OCI-LY7 (cell line): ENCODE measurements at regions not wholly inside any gene's neighbourhood (a gene's known extent, or its start where the extent isn't known, plus 50 kb on each side); places are given as distances from the start of the nearest gene placed in this dataset.
A peak's percentile ranks its signal among the peaks of the same experiment; 100 is the strongest.
"Not testable (repeated sequence)": the region's sequence is repeated elsewhere in the genome, so short reads cannot be mapped to it uniquely, and the experiment has no call there.

Experiments
- BruUV-seq: library from RNA; stranded (reverse); fragments of 400-500 nt; replicated peaks from 2 replicates; lab custom pipeline; 2021; lab: Mats Ljungman, UMichigan
- CTCF ChIA-PET: fragments of 300-600 bp; sonication (Branson Sonifier 250); formaldehyde crosslinking; loops from one replicate; lab custom pipeline; 2022; ENCODE audit warnings: antibody characterized with exemption; ENCODE audit not compliant: unreplicated experiment; lab: Charles Lee
- POLR2A ChIA-PET: fragments of 300-600 bp; sonication (Branson Sonifier 250); formaldehyde crosslinking; loops from one replicate; lab custom pipeline; 2022; ENCODE audit warnings: antibody characterized with exemption; lab: Charles Lee
- DNase-seq: peaks from one replicate; pipeline ENCODE4 v3.0.0-alpha.2; 2015; ENCODE audit warnings: low spot score
- H2AFZ ChIP-seq: fragments of 200-600 bp; sonication (generic), shearing (Covaris generic); 2 replicates; pipeline ENCODE4 v1.6.1; 2014; ENCODE audit warnings: mild to moderate bottlenecking, antibody characterized with exemption, low read length, moderate library complexity
- H3K27ac ChIP-seq: fragments of 200-600 bp; sonication (generic); 2 replicates; pipeline ENCODE4 v1.5.1; 2014; ENCODE audit warnings: mixed run types, low read depth, mild to moderate bottlenecking, moderate library complexity, low read length, inconsistent platforms; ENCODE audit not compliant: poor library complexity, severe bottlenecking
- H3K36me3 ChIP-seq: fragments of 200-600 bp; sonication (generic); 2 replicates; pipeline ENCODE4 v1.6.1; 2014; ENCODE audit warnings: mild to moderate bottlenecking, antibody characterized with exemption, low read length, moderate library complexity, mixed read lengths; ENCODE audit not compliant: insufficient read depth
- H3K4me1 ChIP-seq: fragments of 200-600 bp; sonication (generic); 2 replicates; pipeline ENCODE4 v1.5.1; 2014; ENCODE audit warnings: mild to moderate bottlenecking, low read length; ENCODE audit not compliant: insufficient read depth, poor library complexity, severe bottlenecking
- H3K4me2 ChIP-seq: fragments of 200-600 bp; sonication (generic); 2 replicates; pipeline ENCODE4 v1.6.1; 2014; ENCODE audit warnings: mild to moderate bottlenecking, low read length
- H3K4me3 ChIP-seq: fragments of 200-600 bp; sonication (generic); 2 replicates; pipeline ENCODE4 v1.5.1; 2014; ENCODE audit warnings: mild to moderate bottlenecking, low read depth, low read length; ENCODE audit not compliant: poor library complexity, severe bottlenecking
- H3K79me2 ChIP-seq: fragments of 200-600 bp; sonication (generic); 2 replicates; pipeline ENCODE4 v1.6.1; 2016; ENCODE audit warnings: low read depth, mild to moderate bottlenecking, low read length, moderate library complexity, mixed read lengths; ENCODE audit not compliant: insufficient read depth
- H3K9me2 ChIP-seq: fragments of 200-600 bp; sonication (generic); 2 replicates; pipeline ENCODE4 v1.6.1; 2016; ENCODE audit warnings: mild to moderate bottlenecking, low read length, mixed read lengths; ENCODE audit not compliant: insufficient read depth
- H3K9me3 ChIP-seq: fragments of 200-600 bp; sonication (generic); 2 replicates; pipeline ENCODE4 v1.6.1; 2014; ENCODE audit warnings: mild to moderate bottlenecking, mixed run types, low read length, mixed read lengths
- H4K20me1 ChIP-seq: fragments of 200-600 bp; sonication (generic); 2 replicates; pipeline ENCODE4 v1.6.1; 2014; ENCODE audit warnings: mild to moderate bottlenecking, antibody characterized with exemption, low read length, moderate library complexity, mixed read lengths; ENCODE audit not compliant: insufficient read depth
- CTCF ChIP-seq: fragments of 200-600 bp; sonication (generic); conservative IDR thresholded peaks from 2 replicates; pipeline ENCODE4 v1.5.1; 2014; ENCODE audit warnings: mild to moderate bottlenecking, antibody characterized with exemption, low read length, moderate library complexity, mixed read lengths
- EZH2phosphoT487 ChIP-seq: fragments of 200-600 bp; sonication (generic); IDR thresholded peaks from 2 replicates; pipeline ENCODE4 v1.6.1; 2018; ENCODE audit warnings: low read depth, borderline replicate concordance, mild to moderate bottlenecking, mixed run types, antibody characterized with exemption, low read length, moderate library complexity, mixed read lengths
- intact Hi-C: fragments of 100-400 bp; cut with micrococcal nuclease; formaldehyde crosslinking; loops from one replicate; pipeline ENCODE4 v1.10.0; 2022; ENCODE audit not compliant: unreplicated experiment

- no TSS peak for BruUV-seq
- POLR2A ChIA-PET, result no interaction called here
- TF ChIP-seq CTCF, result no peak
- TF ChIP-seq EZH2phosphoT487, result no peak
- no peaks in the 10 kb centered on the region for H3K4me1 ChIP-seq
- H3K4me2 ChIP-seq, result no peak overlapping the region
- H3K27ac ChIP-seq, result no peak overlapping the region
- DNase-seq, result no peak
- intact Hi-C loops, result no loop called here
- no peaks in the 10 kb centered on the region for H3K9me2 ChIP-seq
- H3K79me2 ChIP-seq, result no peaks in the 10 kb centered on the region
- H2AFZ ChIP-seq, result no peak overlapping the region
- CTCF ChIA-PET, result no interaction called here
- H3K9me3 ChIP-seq, result no peaks in the 10 kb centered on the region
- H4K20me1 ChIP-seq, result no peaks in the 10 kb centered on the region
- H3K36me3 ChIP-seq, result no peaks in the 10 kb centered on the region
- H3K4me3 ChIP-seq, result no peak overlapping the region
Observed at GRCh38 chr7:142494021-142494420, 236.2 kb upstream of the PRSS58 start.

- no peak overlapping the region for H3K27ac ChIP-seq
- ChIA-PET CTCF (no interaction called here), POLR2A (no interaction called here)
- DNase-seq, result no peak
- BruUV-seq, result no TSS peak
- no peaks in the 10 kb centered on the region for H4K20me1 ChIP-seq
- H3K4me2 ChIP-seq, result no peak overlapping the region
- no peak overlapping the region for H3K4me3 ChIP-seq
- peaks cover 15% of the 10 kb centered on the region for H3K4me1 ChIP-seq
- no peaks in the 10 kb centered on the region for H3K79me2 ChIP-seq
- H3K36me3 ChIP-seq, result no peaks in the 10 kb centered on the region
- no peaks in the 10 kb centered on the region for H3K9me2 ChIP-seq
- H3K9me3 ChIP-seq, result no peaks in the 10 kb centered on the region
- no peak overlapping the region for H2AFZ ChIP-seq
- TF ChIP-seq EZH2phosphoT487 (no peak), CTCF (no peak)
- intact Hi-C loops, result no loop called here
Observed at GRCh38 chr7:142488842-142489241, 231.0 kb upstream of the PRSS58 start.

- H4K20me1 ChIP-seq, result no peaks in the 10 kb centered on the region
- intact Hi-C loops, result no loop called here
- H3K9me3 ChIP-seq, result no peaks in the 10 kb centered on the region
- no peaks in the 10 kb centered on the region for H3K36me3 ChIP-seq
- no peak overlapping the region for H2AFZ ChIP-seq
- H3K9me2 ChIP-seq, result no peaks in the 10 kb centered on the region
- peak; percentile 5 for DNase-seq
- H3K4me2 ChIP-seq, result peak overlapping the region; percentile 50
- H3K27ac ChIP-seq, result no peak overlapping the region
- POLR2A ChIA-PET, result no interaction called here
- no peak overlapping the region for H3K4me3 ChIP-seq
- TF ChIP-seq CTCF (no peak), EZH2phosphoT487 (no peak)
- CTCF ChIA-PET, result no interaction called here
- H3K4me1 ChIP-seq, result peaks cover 16% of the 10 kb centered on the region
- H3K79me2 ChIP-seq, result no peaks in the 10 kb centered on the region
- BruUV-seq, result no TSS peak
Observed at GRCh38 chr7:142488036-142488633, 230.3 kb upstream of the PRSS58 start.

- intact Hi-C loops, H3K36me3 ChIP-seq, BruUV-seq, H3K79me2 ChIP-seq, H4K20me1 ChIP-seq, CTCF ChIA-PET, H3K9me2 ChIP-seq, H3K4me3 ChIP-seq, H3K9me3 ChIP-seq, H2AFZ ChIP-seq, POLR2A ChIA-PET, H3K27ac ChIP-seq: not testable (repeated sequence)
- peaks cover 21% of the 10 kb centered on the region for H3K4me1 ChIP-seq
- H3K4me2 ChIP-seq, result peak overlapping the region; percentile 50
- DNase-seq, result peak; percentile 55
Observed at GRCh38 chr7:142487565-142487964, 229.7 kb upstream of the PRSS58 start.
